HG03565 (cell line): ENCODE measurements at regions not wholly inside any gene's neighbourhood (a gene's known extent, or its start where the extent isn't known, plus 50 kb on each side); places are given as distances from the start of the nearest gene placed in this dataset.
"Not testable (repeated sequence)": the region's sequence is repeated elsewhere in the genome, so short reads cannot be mapped to it uniquely, and the experiment has no call there.

Source experiments
- ATAC-seq: cut with Tn5 transposase; IDR thresholded peaks from one replicate; pipeline ENCODE4 v1.9.1; 2021; ENCODE audit warnings: mild to moderate bottlenecking, moderate library complexity; ENCODE audit not compliant: unreplicated experiment

GRCh38 chr18:2186967-2187366, 384.3 kb downstream of the METTL4 start:
- no peak for ATAC-seq

GRCh38 chr18:2188258-2188657, 383.0 kb downstream of the METTL4 start:
- ATAC-seq: no peak

GRCh38 chr18:2191180-2191790, 380.0 kb downstream of the METTL4 start:
- ATAC-seq: no peak

- ATAC-seq: no peak
Measured at GRCh38 chr18:2192562-2192961, 378.7 kb downstream of the METTL4 start.

GRCh38 chr18:2197946-2198345, 373.4 kb downstream of the METTL4 start:
- ATAC-seq: no peak

- ATAC-seq: no peak
Measured at GRCh38 chr18:2199060-2199459, 372.2 kb downstream of the METTL4 start.

GRCh38 chr18:2201036-2201600, 370.2 kb downstream of the METTL4 start:
- ATAC-seq: no peak

GRCh38 chr18:2204736-2205135, 366.6 kb downstream of the METTL4 start:
- ATAC-seq: no peak

GRCh38 chr18:2207294-2207693, 364.0 kb downstream of the METTL4 start:
- ATAC-seq: no peak

- no peak for ATAC-seq
Measured at GRCh38 chr18:2212598-2213205, 358.6 kb downstream of the METTL4 start.

- ATAC-seq: no peak
Measured at GRCh38 chr18:2213905-2214304, 357.4 kb downstream of the METTL4 start.

- no peak for ATAC-seq
Measured at GRCh38 chr18:2217356-2217755, 353.9 kb downstream of the METTL4 start.

GRCh38 chr18:2218101-2218500, 353.2 kb downstream of the METTL4 start:
- ATAC-seq: no peak

GRCh38 chr18:2219706-2220105, 351.6 kb downstream of the METTL4 start:
- ATAC-seq: no peak

GRCh38 chr18:2222270-2223185, 348.8 kb downstream of the METTL4 start:
- no peak for ATAC-seq

GRCh38 chr18:2223449-2223848, 347.9 kb downstream of the METTL4 start:
- ATAC-seq: no peak

GRCh38 chr18:2223849-2224248, 347.5 kb downstream of the METTL4 start:
- ATAC-seq: no peak

GRCh38 chr18:2236232-2236631, 335.1 kb downstream of the METTL4 start:
- ATAC-seq: no peak

- ATAC-seq: no peak
Measured at GRCh38 chr18:2237706-2238105, 333.6 kb downstream of the METTL4 start.

- no peak for ATAC-seq
Measured at GRCh38 chr18:2240311-2240705, 331.0 kb downstream of the METTL4 start.

GRCh38 chr18:2244641-2245040, 326.7 kb downstream of the METTL4 start:
- no peak for ATAC-seq

- not testable (repeated sequence) for ATAC-seq
Measured at GRCh38 chr18:2247101-2247500, 324.2 kb downstream of the METTL4 start.
